WI38 (cell line): ENCODE measurements at regions not wholly inside any gene's neighbourhood (a gene's known extent, or its start where the extent isn't known, plus 50 kb on each side); places are given as distances from the start of the nearest gene placed in this dataset.
"Not testable (repeated sequence)": the region's sequence is repeated elsewhere in the genome, so short reads cannot be mapped to it uniquely, and the experiment has no call there.

Source experiments
- H3K4me3 ChIP-seq: 2 replicates; pipeline ENCODE4 v1.5.1; 2011; ENCODE audit warnings: low read depth, mild to moderate bottlenecking, control low read depth, low read length
- TF ChIP-seq, protein P1 (sequence below): IDR thresholded peaks from 2 replicates; pipeline ENCODE4 v1.5.1; 2012; ENCODE audit warnings: low read depth, mild to moderate bottlenecking, control low read depth, low read length

DNA sequence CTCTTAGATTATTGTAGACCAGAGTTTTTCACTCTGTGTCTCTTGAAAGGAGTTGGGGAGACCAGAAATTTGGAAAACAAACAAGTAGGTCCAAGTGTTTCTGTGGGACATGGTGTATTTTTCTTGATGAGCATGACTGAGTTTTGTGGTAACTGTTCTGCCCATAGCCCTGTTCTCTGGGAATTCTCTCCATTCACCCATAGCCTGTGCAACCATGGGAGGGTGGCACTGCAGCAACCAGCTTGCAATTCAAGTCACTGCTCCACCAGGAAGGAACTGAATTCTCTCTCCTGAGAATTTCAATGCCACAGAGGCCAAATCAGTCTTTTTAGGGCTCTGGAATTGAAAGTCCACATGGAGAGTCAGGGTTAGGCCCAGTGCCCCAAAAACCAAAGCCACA lies 475.3 kb upstream of the TRPC7 start:
- TF ChIP-seq, protein P1, sequence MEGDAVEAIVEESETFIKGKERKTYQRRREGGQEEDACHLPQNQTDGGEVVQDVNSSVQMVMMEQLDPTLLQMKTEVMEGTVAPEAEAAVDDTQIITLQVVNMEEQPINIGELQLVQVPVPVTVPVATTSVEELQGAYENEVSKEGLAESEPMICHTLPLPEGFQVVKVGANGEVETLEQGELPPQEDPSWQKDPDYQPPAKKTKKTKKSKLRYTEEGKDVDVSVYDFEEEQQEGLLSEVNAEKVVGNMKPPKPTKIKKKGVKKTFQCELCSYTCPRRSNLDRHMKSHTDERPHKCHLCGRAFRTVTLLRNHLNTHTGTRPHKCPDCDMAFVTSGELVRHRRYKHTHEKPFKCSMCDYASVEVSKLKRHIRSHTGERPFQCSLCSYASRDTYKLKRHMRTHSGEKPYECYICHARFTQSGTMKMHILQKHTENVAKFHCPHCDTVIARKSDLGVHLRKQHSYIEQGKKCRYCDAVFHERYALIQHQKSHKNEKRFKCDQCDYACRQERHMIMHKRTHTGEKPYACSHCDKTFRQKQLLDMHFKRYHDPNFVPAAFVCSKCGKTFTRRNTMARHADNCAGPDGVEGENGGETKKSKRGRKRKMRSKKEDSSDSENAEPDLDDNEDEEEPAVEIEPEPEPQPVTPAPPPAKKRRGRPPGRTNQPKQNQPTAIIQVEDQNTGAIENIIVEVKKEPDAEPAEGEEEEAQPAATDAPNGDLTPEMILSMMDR = no peak
- H3K4me3 ChIP-seq = no peak overlapping the region

DNA sequence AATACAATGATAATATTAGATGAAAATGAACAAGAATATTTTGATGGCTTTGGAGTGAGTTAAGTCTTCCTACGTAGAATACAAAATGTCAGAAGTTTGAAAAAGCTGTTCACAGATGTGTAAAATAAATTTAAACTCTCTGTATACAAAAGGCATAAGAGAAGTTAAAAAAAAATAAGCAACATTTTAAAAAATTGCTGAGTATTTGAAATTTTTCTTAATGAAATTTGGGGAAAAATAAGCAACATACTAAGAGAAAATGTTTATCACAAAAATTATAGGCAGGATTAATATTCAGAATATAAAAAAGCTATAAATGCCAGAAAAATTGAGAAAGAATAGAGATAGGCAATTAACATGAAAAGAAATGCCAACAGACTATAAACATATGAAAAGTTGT lies 470.7 kb upstream of the TRPC7 start:
- H3K4me3 ChIP-seq = no peak overlapping the region
- TF ChIP-seq, protein P1 = no peak

DNA sequence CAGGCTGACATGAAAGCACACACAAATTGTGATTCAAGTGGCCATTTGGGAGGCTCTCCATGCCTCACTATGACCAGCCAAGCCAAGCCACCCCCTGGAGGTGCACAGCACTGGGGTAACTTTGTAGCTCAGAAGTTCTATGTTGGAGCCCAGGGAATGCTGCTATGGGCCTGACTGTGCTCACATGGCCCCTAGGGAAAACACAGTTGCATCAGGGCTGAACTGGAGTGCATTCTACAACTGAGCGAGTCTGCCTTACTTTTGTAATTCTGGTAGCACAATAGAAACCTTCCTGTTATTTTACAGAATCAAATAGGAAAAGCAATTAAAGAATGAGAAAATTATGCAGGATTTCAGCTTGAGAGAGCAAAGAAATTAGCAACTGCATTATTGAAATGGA lies 455.5 kb upstream of the TRPC7 start:
- TF ChIP-seq, protein P1 = no peak
- H3K4me3 ChIP-seq = no peak overlapping the region

DNA sequence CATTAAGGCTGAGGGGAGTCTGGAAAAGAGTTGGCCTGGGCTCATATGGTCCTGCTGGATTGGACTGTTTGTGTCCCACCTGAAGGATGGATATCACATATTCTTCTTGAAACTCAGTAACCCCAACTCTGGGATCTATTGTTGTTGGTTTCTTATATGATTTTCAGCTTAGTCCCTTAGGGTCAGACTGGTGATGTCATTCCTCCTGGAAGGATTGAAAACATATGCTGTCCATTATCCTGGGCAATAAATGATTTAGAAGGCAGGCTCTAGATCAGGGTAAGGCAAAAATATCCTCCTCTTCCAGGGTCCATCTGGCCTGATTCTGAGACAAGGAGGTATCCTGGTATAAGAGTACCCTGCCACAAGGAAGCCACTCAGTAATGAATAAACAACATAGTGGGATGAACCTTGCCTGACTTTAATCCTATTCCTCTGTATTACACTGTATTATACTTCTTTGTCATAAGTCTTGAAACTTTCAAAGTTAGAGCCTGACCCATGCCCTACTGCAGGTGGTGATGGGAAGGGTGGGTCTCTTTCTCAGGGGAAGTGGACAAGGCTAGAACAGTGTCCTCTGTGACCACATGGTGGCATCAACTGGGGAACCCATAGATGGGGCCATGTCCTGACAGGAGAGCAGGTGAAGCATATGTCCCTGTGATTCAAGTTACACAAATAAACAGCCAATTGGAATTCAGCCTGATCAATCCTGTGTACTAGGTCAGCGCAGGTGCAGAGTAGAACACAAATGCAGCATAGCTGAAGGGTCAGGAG lies 454.4 kb upstream of the TRPC7 start:
- TF ChIP-seq, protein P1 = no peak
- no peak overlapping the region for H3K4me3 ChIP-seq

DNA sequence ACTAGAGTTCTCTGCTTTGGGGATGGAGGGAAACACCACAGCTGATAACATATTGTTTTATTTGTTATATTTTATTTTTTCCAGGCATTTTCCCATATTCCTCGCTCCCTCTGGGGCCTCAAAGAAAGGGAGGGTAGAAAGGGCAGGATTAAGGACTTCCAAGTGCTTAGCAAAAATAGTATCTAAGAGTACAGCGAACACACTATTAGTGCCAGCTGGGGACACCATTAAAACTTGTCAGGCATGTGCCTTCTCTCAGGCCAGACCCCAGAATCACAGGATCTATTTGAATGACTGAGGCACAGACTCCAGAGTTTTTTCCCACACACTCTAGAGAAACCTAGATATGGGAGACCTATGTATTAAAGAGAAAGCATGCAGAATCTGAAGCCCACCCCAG lies 451.0 kb upstream of the TRPC7 start:
- no peak overlapping the region for H3K4me3 ChIP-seq
- TF ChIP-seq, protein P1 = no peak

DNA sequence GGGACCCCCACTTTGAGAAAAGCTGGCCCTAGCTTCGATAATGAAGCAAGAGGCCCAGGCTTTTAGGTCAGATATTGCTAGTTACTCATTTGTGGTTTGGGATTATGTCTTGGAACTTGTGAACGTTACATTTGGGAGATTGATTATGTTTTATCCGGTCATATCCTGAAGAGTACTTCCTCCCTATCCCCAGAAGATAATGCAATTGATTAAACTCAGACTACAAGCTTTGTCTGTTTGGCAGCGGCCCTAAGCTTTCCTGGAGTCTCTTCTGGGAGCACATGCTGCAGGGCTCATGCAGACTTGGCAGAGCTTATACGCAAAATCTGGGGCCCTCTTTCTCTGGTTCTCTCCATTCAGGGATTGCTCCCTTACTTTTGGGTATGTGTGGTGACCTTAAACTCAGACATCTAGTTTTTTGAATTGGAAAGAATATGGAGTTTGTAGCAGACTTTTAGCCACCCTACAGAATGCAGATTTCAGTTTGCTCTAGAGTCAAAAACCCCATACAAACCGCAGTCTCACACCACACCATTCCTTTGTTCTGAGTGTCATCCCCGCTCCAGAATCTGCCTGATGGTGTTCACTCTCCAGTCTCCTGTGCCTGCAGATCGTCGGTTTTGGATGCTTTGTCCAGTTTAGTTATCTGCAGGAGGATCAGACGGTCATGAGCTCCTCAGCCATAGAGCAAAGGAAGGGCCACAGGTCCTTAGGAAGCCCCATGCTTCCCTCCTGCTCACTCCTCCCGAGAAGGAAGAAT lies 449.5 kb upstream of the TRPC7 start:
- no peak overlapping the region for H3K4me3 ChIP-seq
- TF ChIP-seq, protein P1 = no peak

DNA sequence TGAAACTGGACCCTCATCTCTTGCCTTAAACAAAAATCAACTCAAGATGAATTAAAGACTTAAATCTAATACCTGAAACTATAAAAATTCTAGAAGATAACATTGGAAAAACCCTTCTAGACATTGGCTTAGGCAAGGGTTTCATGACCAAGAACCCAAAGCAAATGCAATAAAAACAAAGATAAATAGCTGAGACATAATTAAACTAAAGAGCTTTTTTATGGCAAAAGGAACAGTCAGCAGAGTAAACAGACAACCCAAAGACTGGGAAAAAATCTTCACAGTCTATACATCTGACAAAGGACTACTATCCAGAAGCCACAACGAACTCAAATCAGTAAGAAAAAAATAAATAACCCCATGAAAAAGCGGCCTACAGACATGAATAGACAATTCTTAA lies 446.9 kb upstream of the TRPC7 start:
- not testable (repeated sequence) for H3K4me3 ChIP-seq

DNA sequence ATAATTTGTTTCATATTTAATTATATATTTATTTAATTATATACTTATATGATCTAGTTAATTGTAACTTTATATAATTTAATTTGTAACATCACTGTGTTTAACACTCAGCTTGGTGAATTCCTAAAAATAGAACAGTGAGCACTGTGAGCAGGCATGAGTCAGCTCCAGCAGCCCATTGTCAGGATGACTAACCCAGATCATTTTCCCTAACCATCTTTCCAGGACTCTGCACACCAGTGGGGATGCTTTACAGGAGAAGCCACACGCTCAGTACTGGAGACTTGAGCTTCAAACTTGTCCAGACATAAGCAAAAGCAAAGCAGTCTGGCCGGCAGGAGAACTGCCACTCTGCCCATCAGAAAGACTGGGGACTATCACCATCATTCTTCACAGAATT lies 446.2 kb upstream of the TRPC7 start:
- TF ChIP-seq, protein P1 = no peak
- H3K4me3 ChIP-seq = no peak overlapping the region
